ENCODE measurements at regions not wholly inside any gene's neighbourhood (a gene's known extent, or its start where the extent isn't known, plus 50 kb on each side); places are given as distances from the start of the nearest gene placed in this dataset.

DNA sequence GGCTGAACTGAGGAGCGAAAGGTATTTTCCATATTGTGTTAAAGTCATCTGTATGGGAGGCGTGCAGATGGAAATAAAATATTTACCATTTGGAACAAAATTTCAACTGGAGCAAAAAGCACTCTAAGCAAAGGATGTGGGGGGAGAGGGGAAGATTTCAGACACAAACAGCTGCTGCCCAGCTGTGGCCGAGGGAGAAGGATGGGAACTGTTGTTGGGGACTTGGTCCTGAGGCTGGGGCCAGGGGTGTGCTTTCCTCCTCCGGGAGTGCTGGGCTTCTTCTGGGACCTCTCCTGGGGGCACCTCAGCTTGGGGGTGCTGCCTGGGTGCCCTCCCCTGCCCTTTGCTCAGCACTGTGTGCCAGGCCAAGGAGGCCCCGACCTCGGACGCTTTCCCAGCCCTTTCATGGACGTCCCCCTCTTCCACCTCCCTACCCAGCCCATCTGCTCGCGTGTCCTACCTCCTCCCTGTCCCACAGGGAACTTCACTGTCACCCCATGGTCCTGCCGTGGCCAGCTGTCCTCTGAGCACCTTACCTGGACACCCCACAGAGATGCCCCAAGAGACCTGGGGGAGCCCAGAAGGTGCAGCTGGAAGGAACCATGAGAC, 101.9 kb upstream of the COL5A1 start:
- no peak for DNase-seq (ENCODE audit: low spot score)
- H3K27ac ChIP-seq: no peak overlapping the region
- CTCF ChIA-PET: interaction anchor here (0.7 kb wide), 1 partner anchor 9 kb away, joined by 3 read pairs; no protein-coding TSS in a partner anchor
- TF ChIP-seq, protein P1, sequence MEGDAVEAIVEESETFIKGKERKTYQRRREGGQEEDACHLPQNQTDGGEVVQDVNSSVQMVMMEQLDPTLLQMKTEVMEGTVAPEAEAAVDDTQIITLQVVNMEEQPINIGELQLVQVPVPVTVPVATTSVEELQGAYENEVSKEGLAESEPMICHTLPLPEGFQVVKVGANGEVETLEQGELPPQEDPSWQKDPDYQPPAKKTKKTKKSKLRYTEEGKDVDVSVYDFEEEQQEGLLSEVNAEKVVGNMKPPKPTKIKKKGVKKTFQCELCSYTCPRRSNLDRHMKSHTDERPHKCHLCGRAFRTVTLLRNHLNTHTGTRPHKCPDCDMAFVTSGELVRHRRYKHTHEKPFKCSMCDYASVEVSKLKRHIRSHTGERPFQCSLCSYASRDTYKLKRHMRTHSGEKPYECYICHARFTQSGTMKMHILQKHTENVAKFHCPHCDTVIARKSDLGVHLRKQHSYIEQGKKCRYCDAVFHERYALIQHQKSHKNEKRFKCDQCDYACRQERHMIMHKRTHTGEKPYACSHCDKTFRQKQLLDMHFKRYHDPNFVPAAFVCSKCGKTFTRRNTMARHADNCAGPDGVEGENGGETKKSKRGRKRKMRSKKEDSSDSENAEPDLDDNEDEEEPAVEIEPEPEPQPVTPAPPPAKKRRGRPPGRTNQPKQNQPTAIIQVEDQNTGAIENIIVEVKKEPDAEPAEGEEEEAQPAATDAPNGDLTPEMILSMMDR (conservative IDR thresholded peaks at IDR 0.05; ENCODE audit: low read depth): no peak
- POLR2A ChIA-PET (ENCODE audit: low non-redundant PET): no interaction called here

DNA sequence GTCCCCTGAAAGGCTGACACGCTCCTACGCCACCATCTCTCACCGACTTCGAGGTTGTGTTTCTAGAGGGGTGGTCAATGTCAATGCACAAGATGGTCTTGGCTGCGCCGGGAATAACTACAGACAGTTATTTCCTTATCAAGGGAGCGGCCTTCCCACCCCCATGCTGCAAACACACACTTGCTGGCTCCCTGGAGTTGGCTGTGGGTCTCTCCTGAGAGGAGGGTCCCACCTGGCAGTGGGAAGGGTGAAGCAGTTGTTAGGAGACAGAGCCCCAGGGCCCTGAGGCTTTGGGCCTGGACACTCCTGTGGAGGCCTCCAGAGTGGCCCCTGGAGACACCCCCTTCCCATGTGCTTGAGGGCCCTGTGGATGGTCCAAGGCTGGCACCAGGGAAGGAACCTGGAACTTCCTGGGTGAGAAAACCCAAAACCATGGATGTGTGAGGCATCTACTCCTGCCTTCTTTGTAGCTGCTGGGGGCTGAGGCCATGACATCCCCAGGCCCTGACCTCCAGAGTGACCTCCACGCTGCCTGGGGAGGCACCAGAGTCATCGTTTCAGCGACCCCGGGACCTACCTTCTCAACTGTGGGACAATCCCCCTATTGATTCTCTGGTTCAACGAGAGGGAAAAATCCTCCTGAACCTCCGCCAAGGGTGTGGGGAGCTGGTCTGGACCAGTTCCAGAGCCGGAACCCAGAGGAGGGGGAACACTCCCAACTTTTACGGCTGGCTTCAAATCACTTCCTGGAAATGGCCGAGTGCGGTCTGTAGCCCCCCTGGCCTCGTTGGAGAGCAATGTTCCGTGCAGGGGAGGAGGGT, 101.1 kb upstream of the COL5A1 start:
- ChIA-PET POLR2A (ENCODE audit: low non-redundant PET) (no interaction called here), CTCF (no interaction called here)
- no peak overlapping the region for H3K27ac ChIP-seq
- TF ChIP-seq, protein P1 (conservative IDR thresholded peaks at IDR 0.05; ENCODE audit: low read depth): no peak
- DNase-seq (ENCODE audit: low spot score): no peak

DNA sequence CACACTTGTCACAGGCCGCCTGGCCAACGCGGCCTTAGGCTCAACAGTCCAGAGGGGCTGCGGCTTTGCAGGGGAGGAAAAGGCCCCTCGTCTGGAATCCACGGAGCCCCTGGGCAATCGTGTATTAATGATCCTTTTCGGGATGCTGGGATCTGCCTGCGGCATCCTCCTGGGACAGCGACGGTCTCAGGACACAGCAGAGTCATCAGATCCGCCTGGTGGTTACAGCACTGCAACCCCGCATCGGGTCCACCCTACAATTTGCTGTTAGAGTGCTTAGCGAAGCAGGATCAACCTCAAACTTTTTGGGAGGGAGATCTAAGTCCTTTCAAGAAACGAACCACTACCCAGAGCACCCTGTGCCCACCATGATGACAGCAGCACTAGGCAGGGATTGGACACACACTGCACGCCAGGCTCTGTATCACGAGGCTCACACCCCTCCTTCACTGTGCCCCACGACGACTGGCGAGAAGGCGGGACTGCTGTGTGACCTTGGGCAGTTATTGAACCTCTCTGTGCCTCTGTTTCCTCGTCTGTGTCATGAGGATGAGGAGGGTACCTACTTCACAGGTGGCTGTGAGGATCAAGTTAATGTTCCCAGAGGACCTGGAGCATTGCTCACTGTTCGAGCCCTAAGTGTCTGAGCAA, 100.4 kb upstream of the COL5A1 start:
- no peak for DNase-seq (ENCODE audit: low spot score)
- CTCF ChIA-PET: no interaction called here
- TF ChIP-seq, protein P1 (conservative IDR thresholded peaks at IDR 0.05; ENCODE audit: low read depth): no peak
- POLR2A ChIA-PET (ENCODE audit: low non-redundant PET): no interaction called here
- no peak overlapping the region for H3K27ac ChIP-seq

DNA sequence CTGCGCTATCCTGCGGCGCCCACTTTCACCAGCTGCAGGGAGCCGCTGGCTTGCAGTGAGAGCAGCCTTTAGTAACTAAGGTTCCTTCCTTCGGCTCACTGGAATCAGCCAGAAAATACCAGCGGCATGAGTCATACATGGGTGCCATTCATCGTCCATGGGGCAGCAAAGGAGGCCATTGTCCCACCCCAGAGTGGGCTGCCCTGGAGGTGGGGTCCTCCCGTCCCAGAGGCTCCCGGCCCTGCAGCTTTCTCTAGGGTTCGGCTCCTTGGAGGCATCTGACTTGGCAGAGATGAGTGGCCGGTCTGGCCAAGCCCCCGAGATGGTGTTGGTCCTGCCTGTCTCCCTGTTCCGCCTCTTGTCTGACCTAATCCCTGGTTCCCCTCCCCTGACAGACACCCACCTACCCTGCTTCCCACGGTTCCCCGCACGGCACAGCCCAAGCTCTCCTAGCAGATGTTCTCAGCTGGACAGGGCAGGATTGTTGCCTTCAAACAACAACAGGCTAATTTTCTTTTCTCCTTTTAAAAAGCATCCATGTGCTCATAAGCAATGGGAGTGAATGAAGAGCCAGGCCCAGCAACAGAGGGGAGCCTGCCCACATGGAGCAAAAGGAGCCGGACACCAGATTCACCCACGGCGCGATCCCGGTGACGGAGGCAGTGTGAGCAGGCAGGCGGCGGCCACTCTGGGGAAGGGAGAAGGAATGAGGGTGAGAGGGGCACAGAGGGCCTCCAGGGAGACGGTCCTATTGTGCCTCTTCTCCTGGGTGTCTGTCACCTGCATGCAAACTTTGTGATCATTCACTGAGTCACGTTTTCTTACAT, 97.0 kb upstream of the COL5A1 start:
- TF ChIP-seq, protein P1 (conservative IDR thresholded peaks at IDR 0.05; ENCODE audit: low read depth): no peak
- peak; percentile 63 for DNase-seq (ENCODE audit: low spot score)
- CTCF ChIA-PET: interaction anchor here (0.8 kb wide), 1 partner anchor 10 kb away, joined by 3 read pairs; no protein-coding TSS in a partner anchor
- H3K27ac ChIP-seq: no peak overlapping the region
- POLR2A ChIA-PET (ENCODE audit: low non-redundant PET): no interaction called here

DNA sequence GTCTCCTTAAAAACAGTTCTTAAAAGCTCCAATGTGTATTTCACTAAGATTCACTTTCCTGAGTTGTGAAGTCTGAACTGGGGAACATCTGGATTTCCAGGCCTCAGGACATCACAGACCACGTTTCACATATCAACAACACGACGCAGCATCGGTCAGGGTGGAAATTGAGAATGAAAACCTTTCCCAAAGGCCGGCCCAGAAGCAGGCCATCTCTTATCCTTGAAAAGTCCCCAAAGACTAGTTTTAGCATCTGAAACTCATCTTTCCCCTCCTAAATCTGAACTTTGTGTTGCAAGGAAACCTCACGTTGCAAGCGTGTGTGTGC, 96.4 kb upstream of the COL5A1 start:
- ChIA-PET POLR2A (ENCODE audit: low non-redundant PET) (no interaction called here), CTCF (no interaction called here)
- TF ChIP-seq, protein P1 (conservative IDR thresholded peaks at IDR 0.05; ENCODE audit: low read depth): no peak
- H3K27ac ChIP-seq: no peak overlapping the region; the same call in 1 of the 2 replicates
- no peak for DNase-seq (ENCODE audit: low spot score)
